Cardiac fibroblast (primary cell): ENCODE measurements at regions not wholly inside any gene's neighbourhood (a gene's known extent, or its start where the extent isn't known, plus 50 kb on each side); places are given as distances from the start of the nearest gene placed in this dataset.
"Not testable (repeated sequence)": the region's sequence is repeated elsewhere in the genome, so short reads cannot be mapped to it uniquely, and the experiment has no call there.

Experiments
- DNase-seq, 2 donors: peaks; one replicate each; pipeline versions ENCODE4 v3.0.0 to v3.0.0-alpha.2; 2010; ENCODE audit warnings: low read depth in 2 of 2
- H3K4me3 ChIP-seq, 2 donors: replicated peaks in 1 of 2; 1 replicate in 1 of 2; 2 replicates in 1 of 2; pipeline ENCODE4 v1.5.1; 2011; ENCODE audit warnings: low read depth in 2 of 2, low read length in 2 of 2, mild to moderate bottlenecking in 2 of 2, moderate library complexity in 1 of 2
- CTCF ChIP-seq: IDR thresholded peaks from one replicate; pipeline ENCODE4 v1.5.1; 2011; ENCODE audit warnings: low read depth, mild to moderate bottlenecking, low read length, inconsistent platforms

- no peak overlapping the region for H3K4me3 ChIP-seq
- no peak for DNase-seq
- no peak for TF ChIP-seq CTCF
Observed at GRCh38 chr16:80915079-80915450, 91.6 kb downstream of the CMC2 start.

DNA sequence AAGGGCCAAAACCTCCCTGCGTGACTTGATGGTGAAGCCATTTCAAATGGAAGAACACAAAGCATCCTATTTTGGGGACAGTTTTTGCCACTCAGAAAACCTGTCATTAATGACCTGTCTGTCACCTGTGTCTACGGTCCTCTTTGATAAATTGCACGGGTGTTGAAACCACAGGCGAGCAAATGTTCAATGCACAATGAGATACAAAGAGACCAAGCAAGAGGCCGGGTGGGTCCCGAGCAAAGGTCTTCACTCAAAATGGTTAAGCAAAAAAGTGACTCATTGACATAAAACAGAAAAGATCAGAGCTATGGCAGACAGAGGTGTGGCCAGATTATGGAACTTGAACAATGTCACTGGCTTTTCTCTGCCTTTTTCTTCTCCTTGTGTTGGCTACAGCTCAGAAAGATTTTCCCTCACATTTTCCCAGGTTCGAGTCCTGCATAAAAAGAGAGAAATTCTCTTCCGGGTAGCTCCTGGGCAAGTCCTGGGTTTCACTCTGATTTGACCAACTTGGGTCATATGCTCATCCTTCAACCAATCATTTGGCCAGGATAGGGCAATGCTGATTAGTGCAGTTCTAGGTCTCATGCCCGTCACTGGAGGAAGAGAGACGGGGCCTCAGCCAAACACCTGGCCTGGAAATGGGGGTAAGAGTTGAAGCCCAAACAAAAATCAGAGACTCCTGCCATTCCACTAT lies 92.2 kb downstream of the CMC2 start:
- H3K4me3 ChIP-seq, result no peak overlapping the region
- no peak for TF ChIP-seq CTCF
- no peak for DNase-seq

DNA sequence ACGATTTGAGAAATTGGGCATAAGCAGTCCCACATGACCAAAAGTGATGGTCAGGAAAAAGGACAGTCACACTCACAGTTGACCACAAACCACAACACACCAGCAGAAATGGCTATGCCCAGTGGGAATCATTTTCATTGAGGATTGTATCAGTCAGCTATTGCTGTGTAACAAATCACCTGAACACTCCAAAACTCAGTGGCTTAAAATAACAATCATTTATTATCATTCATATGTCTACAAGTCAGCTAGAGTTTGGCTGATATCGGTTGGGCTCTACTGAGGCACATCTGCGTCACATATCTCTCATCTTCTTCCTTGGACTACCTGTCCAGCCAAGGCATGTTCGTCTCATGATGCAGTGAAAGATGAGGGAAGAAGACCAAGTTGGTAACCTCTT lies 93.3 kb downstream of the CMC2 start:
- TF ChIP-seq CTCF, result no peak
- H3K4me3 ChIP-seq, result no peak overlapping the region
- DNase-seq, result no peak

DNA sequence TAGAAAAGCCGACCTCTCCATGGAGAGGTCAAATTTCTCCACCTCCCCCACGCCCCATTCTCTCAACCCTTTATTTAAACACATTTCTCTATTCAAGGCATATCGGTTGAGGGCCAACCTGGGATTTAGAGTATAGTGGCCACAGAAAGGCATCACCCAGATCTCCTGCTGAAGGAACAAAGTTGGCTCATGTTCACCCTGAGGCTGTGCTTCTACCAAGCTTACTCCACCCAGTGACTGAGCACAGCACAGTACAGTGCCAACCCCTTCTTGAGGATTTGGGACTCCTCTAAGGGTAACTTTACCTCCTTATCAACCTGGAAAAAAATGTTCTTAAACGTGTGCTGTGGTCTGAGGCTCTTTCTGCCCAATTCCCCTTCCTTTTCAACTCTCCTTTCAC lies 94.0 kb downstream of the CMC2 start:
- DNase-seq, result no peak
- no peak for TF ChIP-seq CTCF
- H3K4me3 ChIP-seq, result no peak overlapping the region

GRCh38 chr16:80910434-80910833 lies 96.3 kb downstream of the CMC2 start:
- TF ChIP-seq CTCF, result no peak
- no peak overlapping the region for H3K4me3 ChIP-seq
- DNase-seq, result no peak

GRCh38 chr16:80909720-80910119 lies 97.0 kb downstream of the CMC2 start:
- no peak for DNase-seq

GRCh38 chr16:80906169-80906568 lies 100.5 kb downstream of the CMC2 start:
- DNase-seq, H3K4me3 ChIP-seq: not testable (repeated sequence)

More at GRCh38 chr16:80909720-80910119, 97.0 kb downstream of the CMC2 start:
- no peak overlapping the region for H3K4me3 ChIP-seq
- no peak for TF ChIP-seq CTCF
